GM13976 (cell line): ENCODE measurements at regions not wholly inside any gene's neighbourhood (a gene's known extent, or its start where the extent isn't known, plus 50 kb on each side); places are given as distances from the start of the nearest gene placed in this dataset.

Source experiments
- DNase-seq: peaks from one replicate; pipeline ENCODE4 v3.0.0; 2012; ENCODE audit warnings: low spot score
- CTCF ChIP-seq: IDR thresholded peaks from 2 replicates; pipeline ENCODE4 v1.5.1; 2012; ENCODE audit warnings: borderline replicate concordance, mild to moderate bottlenecking; ENCODE audit not compliant: insufficient read depth; ENCODE audit errors: extremely low read depth, missing control alignments, control extremely low read depth
- in situ Hi-C: fragments of 300-500 bp; cut with MboI; formaldehyde crosslinking; loops from one replicate; pipeline ENCODE4 v1.12.0; 2022; ENCODE audit warnings: low sequenced_read_pairs, mixed read lengths, inconsistent platforms; ENCODE audit not compliant: unreplicated experiment

GRCh38 chr6:56407883-56408410, 160.6 kb upstream of the COL21A1 start:
- in situ Hi-C loops, result no loop called here
- no peak for TF ChIP-seq CTCF
- no peak for DNase-seq

DNA sequence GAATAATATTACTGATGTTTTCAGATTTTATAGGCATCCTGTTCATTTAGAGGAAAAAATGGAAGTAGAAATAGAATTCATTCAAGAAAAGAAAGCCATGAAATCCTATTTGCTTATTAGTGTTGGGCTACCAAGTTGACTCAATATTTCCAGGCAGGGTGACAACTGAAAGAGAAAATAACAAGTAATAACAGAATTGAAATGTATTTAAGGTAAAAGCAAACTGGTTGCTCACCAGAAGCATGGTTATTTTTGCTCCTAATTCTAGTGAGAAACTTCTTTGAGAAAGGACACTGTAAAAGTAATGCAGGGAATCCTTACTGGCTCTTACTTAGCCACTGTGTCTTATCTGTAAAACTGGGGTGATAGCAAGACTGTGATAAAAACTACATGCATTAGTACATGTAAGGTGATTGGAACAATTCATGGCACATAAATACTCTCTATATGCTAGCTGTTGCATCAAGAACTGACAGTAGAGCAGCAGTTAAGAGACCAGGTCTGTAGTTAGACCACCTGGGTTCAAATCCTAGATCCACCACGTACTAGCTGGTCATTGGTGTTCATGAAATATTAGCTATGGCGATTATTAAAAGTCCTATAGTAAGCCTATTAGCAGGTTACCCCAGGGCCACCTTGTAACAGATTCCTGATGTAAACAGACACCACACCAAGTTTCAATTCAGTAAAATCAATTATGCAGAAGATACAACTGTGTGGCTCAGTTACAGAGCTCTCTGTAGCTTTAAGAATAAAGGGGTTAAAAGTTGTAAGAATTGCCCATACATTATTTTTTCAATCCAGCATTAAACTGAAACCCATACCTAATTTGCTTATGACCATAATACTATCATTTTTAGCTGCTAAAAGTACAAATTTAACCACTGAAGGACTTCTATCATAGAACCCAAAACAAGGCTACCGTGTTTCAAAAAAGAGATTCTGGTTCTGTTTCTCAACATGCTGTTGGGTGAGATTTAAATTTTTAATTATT, 159.2 kb upstream of the COL21A1 start:
- in situ Hi-C loops, result no loop called here
- peak; percentile 61 for DNase-seq
- TF ChIP-seq CTCF, result no peak

DNA sequence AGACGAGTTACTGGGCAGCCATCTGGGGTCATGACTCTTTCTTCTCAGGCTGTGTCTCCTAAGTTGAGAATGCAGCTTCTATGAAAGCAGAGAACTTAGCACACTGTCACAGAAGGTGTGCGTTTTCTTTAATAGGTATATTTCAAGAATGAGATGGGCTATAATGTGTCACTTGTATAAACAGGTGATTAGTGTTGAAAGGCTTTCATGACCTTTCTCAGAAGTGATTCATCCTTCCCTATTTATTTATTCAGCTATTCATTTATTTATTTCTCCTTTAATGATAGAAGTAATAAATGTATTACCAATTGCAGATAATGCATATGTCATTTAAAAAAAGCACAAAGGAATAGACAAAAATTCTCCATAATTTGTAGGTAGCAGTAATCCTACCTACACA, 157.2 kb upstream of the COL21A1 start:
- DNase-seq, result no peak
- no peak for TF ChIP-seq CTCF
- in situ Hi-C loops, result no loop called here

DNA sequence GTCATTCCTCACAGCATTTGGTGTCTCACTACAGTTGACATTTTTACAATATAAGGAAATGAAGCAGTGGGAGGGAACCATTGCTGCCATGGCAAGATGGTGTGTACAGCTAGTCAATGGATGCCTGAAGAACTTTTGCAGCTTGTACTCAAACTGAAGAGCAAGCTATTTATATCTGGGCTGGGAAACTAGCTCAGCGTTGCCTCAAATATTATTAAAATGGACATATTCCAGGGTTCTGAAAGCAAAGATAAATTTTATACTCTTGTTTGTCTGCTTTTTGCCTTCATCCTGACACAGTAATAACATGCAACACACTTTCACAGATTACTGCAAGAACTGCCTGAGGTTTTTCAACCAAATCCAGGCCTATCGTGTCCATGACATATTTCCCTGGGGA, 156.4 kb upstream of the COL21A1 start:
- in situ Hi-C loops, result no loop called here
- no peak for DNase-seq
- TF ChIP-seq CTCF, result no peak

DNA sequence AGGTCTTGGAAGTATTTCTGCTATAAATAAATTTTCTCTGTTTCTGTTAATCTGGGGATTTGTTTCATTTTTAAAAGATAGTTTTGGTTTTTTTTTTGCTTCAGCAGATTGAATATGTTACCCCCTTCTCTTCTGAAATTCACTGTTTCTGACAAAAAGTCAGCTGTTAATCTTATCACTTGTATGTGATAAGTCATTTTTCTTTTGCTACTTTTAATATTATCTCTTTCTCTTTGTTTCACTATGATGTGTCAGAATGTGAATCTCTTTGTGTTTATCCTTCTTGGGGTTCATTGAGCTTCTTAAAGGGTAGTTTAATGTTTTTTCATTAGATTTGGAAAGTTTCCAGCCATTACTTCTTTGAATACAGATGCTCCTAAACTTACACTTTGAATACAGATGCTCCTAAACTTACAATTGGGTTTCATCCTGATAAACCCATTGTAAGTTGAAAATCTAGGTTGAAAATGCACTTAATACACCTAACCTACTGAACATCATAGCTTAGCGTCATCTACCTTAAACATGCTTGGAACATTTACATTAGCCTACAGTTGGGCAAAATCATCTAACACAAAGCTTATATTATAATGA, 154.2 kb upstream of the COL21A1 start:
- in situ Hi-C loops, result no loop called here
- DNase-seq, result no peak
- no peak for TF ChIP-seq CTCF

GRCh38 chr6:56400273-56400672, 152.9 kb upstream of the COL21A1 start:
- DNase-seq, result no peak
- in situ Hi-C loops, result no loop called here
- TF ChIP-seq CTCF, result no peak
